B cell (primary cell): ENCODE measurements at regions not wholly inside any gene's neighbourhood (a gene's known extent, or its start where the extent isn't known, plus 50 kb on each side); places are given as distances from the start of the nearest gene placed in this dataset.

Source experiments
- ATAC-seq: fragments of 200-7000 bp; cut with Tn5 transposase; one replicate; pipeline ENCODE4 v1.10.0; 2021; ENCODE audit warnings: low read depth, mild to moderate bottlenecking, moderate number of reproducible peaks, moderate library complexity
- CTCF ChIA-PET: fragments of 350-600 bp; sonication (Branson Sonifier 250); formaldehyde crosslinking; loops from one replicate; lab custom pipeline; 2021; ENCODE audit warnings: antibody characterized with exemption, inconsistent platforms; lab: Charles Lee
- POLR2A ChIA-PET: fragments of 350-600 bp; sonication (Branson Sonifier 250); formaldehyde crosslinking; loops from one replicate; lab custom pipeline; 2021; ENCODE audit warnings: antibody characterized with exemption; lab: Charles Lee
- DNase-seq: peaks from one replicate; pipeline ENCODE4 v3.0.0; 2013
- H2AFZ ChIP-seq: 2 replicates; pipeline ENCODE4 v1.6.1; 2012; ENCODE audit warnings: mild to moderate bottlenecking, low read depth, low read length; ENCODE audit not compliant: insufficient read depth, poor library complexity, severe bottlenecking
- H3K27ac ChIP-seq, 2 donors: 1 replicate in 1 of 2; 2 replicates in 1 of 2; pipeline ENCODE4 v1.5.1; 2012 to 2013; ENCODE audit warnings: low read length in 2 of 2, mild to moderate bottlenecking in 2 of 2, moderate library complexity in 1 of 2
- H3K27me3 ChIP-seq, 4 experiments: fragments of 200-600 bp in 1 of 4; sonication (generic) in 1 of 4; replicated peaks in 1 of 4; 1 replicate in 2 of 4; 2 replicates in 2 of 4; pipeline versions ENCODE4 v1.6.1 to v1.7.0; 2013 to 2016; ENCODE audit warnings: low read length in 3 of 4, mild to moderate bottlenecking in 2 of 4, mixed read lengths in 1 of 4, moderate library complexity in 1 of 4; ENCODE audit not compliant: insufficient read depth in 4 of 4, control insufficient read depth in 3 of 4; ENCODE audit errors: control extremely low read depth in 1 of 4
- H3K36me3 ChIP-seq, 2 experiments: replicated peaks in 1 of 2; 1 replicate in 1 of 2; 2 replicates in 1 of 2; pipeline versions ENCODE4 v1.6.1 to v1.7.1; 2013; ENCODE audit warnings: low read length in 1 of 2; ENCODE audit not compliant: insufficient read depth in 2 of 2, control insufficient read depth in 1 of 2; ENCODE audit errors: control extremely low read depth in 1 of 2, extremely low read depth in 1 of 2
- H3K4me1 ChIP-seq, 2 donors: fragments of 200-600 bp in 1 of 2; sonication (generic) in 1 of 2; 1 replicate in 1 of 2; 2 replicates in 1 of 2; pipeline versions ENCODE4 v1.5.1 to v1.6.1; 2013 to 2017; ENCODE audit warnings: low read length in 2 of 2; ENCODE audit not compliant: control insufficient read depth in 2 of 2, insufficient read depth in 2 of 2
- H3K4me2 ChIP-seq: replicated peaks from 2 replicates; pipeline ENCODE3; 2012; ENCODE audit warnings: mild to moderate bottlenecking, low read depth, low read length; ENCODE audit not compliant: poor library complexity, severe bottlenecking
- H3K4me3 ChIP-seq, 5 experiments: fragments of 200-600 bp in 1 of 5; sonication (generic) in 1 of 5; 1 replicate in 3 of 5; 2 replicates in 2 of 5; pipeline versions ENCODE4 v1.5.1 to v1.7.0; 2011 to 2016; ENCODE audit warnings: low read length in 4 of 5, mild to moderate bottlenecking in 4 of 5, low read depth in 2 of 5, control low read depth in 1 of 5, moderate library complexity in 1 of 5; ENCODE audit not compliant: insufficient read depth in 1 of 5; ENCODE audit errors: control extremely low read depth in 1 of 5, extremely low read depth in 1 of 5
- H3K79me2 ChIP-seq: fragments of 200-600 bp; sonication (generic); one replicate; pipeline ENCODE4 v1.6.0; 2016; ENCODE audit warnings: low read length; ENCODE audit not compliant: control insufficient read depth, insufficient read depth
- H3K9ac ChIP-seq: fragments of 200-600 bp; sonication (generic); 2 replicates; pipeline ENCODE4 v1.6.1; 2017; ENCODE audit warnings: mild to moderate bottlenecking, low read length, moderate library complexity
- H3K9me3 ChIP-seq, 3 donors: one replicate each; pipeline versions ENCODE4 v1.6.1 to v1.7.1; 2013; ENCODE audit warnings: low read length in 2 of 3; ENCODE audit not compliant: control insufficient read depth in 2 of 3, insufficient read depth in 1 of 3; ENCODE audit errors: control extremely low read depth in 1 of 3
- H4K20me1 ChIP-seq: 2 replicates; pipeline ENCODE4 v1.6.0; 2012; ENCODE audit warnings: mild to moderate bottlenecking, low read length; ENCODE audit not compliant: insufficient read depth, control insufficient read depth, poor library complexity, severe bottlenecking
- H3K27ac Mint-ChIP-seq: one replicate; pipeline ENCODE4 v1.8.0; 2021; ENCODE audit warnings: mixed read lengths
- H3K27me3 Mint-ChIP-seq: one replicate; pipeline ENCODE4 v1.8.0; 2021; ENCODE audit warnings: mixed read lengths
- H3K4me1 Mint-ChIP-seq: one replicate; pipeline ENCODE4 v1.8.0; 2021; ENCODE audit warnings: mixed read lengths
- H3K4me3 Mint-ChIP-seq: one replicate; pipeline ENCODE4 v1.8.0; 2021; ENCODE audit warnings: mixed read lengths
- H3K9me3 Mint-ChIP-seq: one replicate; pipeline ENCODE4 v1.8.0; 2022; ENCODE audit warnings: mixed read lengths; ENCODE audit not compliant: insufficient read depth
- CTCF ChIP-seq: fragments of 200-600 bp; IDR thresholded peaks from one replicate; pipeline ENCODE4 v1.8.0; 2022; ENCODE audit warnings: antibody characterized with exemption, mild to moderate bottlenecking
- EZH2 ChIP-seq: IDR thresholded peaks from 2 replicates; pipeline ENCODE4 v1.6.1; 2012; ENCODE audit warnings: borderline replicate concordance, low read depth, mild to moderate bottlenecking, moderate library complexity, low read length; ENCODE audit not compliant: insufficient read depth, poor library complexity, severe bottlenecking
- intact Hi-C: fragments of 100-400 bp; cut with micrococcal nuclease; formaldehyde crosslinking; loops from one replicate; pipeline ENCODE4 v1.10.0; 2022

GRCh38 chr4:179399054-179399782 lies 1957.0 kb upstream of the AGA start:
- Mint-ChIP-seq H3K27ac (no peak overlapping the region), H3K27me3 (no peaks in the 10 kb centered on the region)
- CTCF ChIA-PET, result no interaction called here

More at GRCh38 chr4:179399054-179399782, 1957.0 kb upstream of the AGA start:
- no peaks in the 10 kb centered on the region for H3K4me1 Mint-ChIP-seq
- no peak overlapping the region for H3K4me3 Mint-ChIP-seq
- Histone ChIP-seq H3K9me3 (peaks cover 0 to 3% (median 0%) of the 10 kb centered on the region in 3 donors), H3K79me2 (no peaks in the 10 kb centered on the region), H2AFZ (no peak overlapping the region), H3K4me1 (no peaks in the 10 kb centered on the region), H3K36me3 (no peaks in the 10 kb centered on the region), H3K27ac (no peak overlapping the region), H3K27me3 (no peaks in the 10 kb centered on the region), H3K4me3 (no peak overlapping the region), H3K9ac (no peak overlapping the region), H3K4me2 (no peak overlapping the region), H4K20me1 (no peaks in the 10 kb centered on the region)
- no peak for ATAC-seq
- TF ChIP-seq CTCF (no peak), EZH2 (no peak)
- no peak for DNase-seq
- no peaks in the 10 kb centered on the region for H3K9me3 Mint-ChIP-seq
- intact Hi-C loops, result no loop called here
- POLR2A ChIA-PET, result no interaction called here
